H54 (cell line): ENCODE measurements at regions not wholly inside any gene's neighbourhood (a gene's known extent, or its start where the extent isn't known, plus 50 kb on each side); places are given as distances from the start of the nearest gene placed in this dataset.

Source experiments
- DNase-seq: peaks from one replicate; pipeline ENCODE4 v3.0.0; 2011; ENCODE audit warnings: low spot score, mixed read lengths; ENCODE audit not compliant: insufficient read length
- FAIRE-seq: peaks from 3 replicates; lab custom pipeline; 2011; peaks lifted over from hg19 to GRCh38; lab: Jason Lieb, UNC
- POLR2A ChIP-seq: IDR thresholded peaks from 2 replicates; pipeline ENCODE4 v1.6.1; 2011; ENCODE audit warnings: low read depth, mild to moderate bottlenecking, low read length

DNA sequence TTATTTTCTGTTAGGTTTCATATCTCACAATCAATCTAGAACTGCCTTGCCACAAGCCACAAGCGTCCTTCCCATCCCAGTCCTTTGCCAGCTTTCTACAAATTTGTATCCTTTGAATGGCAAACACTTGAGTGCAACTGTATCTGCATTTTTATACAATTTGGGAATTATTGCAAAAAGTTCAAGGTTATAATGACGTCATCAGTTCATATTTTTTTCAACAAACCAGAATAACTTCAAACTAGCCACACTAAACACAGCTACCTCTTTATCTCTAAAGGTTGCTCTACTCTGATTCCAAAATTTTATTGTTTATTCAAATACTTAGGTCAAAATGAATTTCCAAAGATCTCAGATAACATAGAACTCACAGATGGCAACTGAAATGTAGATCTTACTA, 877.1 kb downstream of the TMEM182 start:
- no peak for TF ChIP-seq POLR2A
- FAIRE-seq (no peak), DNase-seq (no peak)

- FAIRE-seq: no peak
Measured at GRCh38 chr2:103656558-103656957, 894.7 kb downstream of the TMEM182 start.

DNA sequence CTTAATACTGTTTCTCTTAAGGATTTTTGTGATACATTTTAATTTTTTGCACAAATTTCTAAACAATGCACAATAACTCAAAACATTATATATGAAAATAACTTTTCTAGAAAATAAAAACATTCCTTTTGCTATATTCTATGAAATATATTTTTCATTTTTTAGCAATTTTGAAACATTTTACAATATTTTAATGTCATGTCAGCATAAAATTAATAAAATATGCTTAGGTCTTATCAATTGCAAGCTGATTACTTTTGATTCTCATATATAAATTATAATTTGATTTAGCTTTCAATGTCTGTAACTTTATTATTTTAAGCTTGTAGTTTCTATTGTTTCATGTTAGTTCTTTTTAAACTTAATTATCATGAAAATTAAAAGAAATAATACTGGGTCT, 898.7 kb downstream of the TMEM182 start:
- no peak for TF ChIP-seq POLR2A
- DNase-seq: no peak
- no peak for FAIRE-seq

More at GRCh38 chr2:103656558-103656957, 894.7 kb downstream of the TMEM182 start:
- no peak for DNase-seq
- TF ChIP-seq POLR2A: no peak

- FAIRE-seq (no peak), DNase-seq (no peak)
- no peak for TF ChIP-seq POLR2A
Measured at GRCh38 chr2:103660947-103661346, 899.1 kb downstream of the TMEM182 start.

- FAIRE-seq (no peak), DNase-seq (no peak)
- TF ChIP-seq POLR2A: no peak
Measured at GRCh38 chr2:103664690-103665089, 902.9 kb downstream of the TMEM182 start.

GRCh38 chr2:103667335-103667884, 905.6 kb downstream of the TMEM182 start:
- no peak for TF ChIP-seq POLR2A
- no peak for FAIRE-seq
- DNase-seq: no peak

GRCh38 chr2:103669531-103669930, 907.7 kb downstream of the TMEM182 start:
- no peak for FAIRE-seq

More at GRCh38 chr2:103669531-103669930, 907.7 kb downstream of the TMEM182 start:
- TF ChIP-seq POLR2A: no peak
- DNase-seq: no peak
